Left hindlimb (tissue), 1 donor: ENCODE measurements at regions not wholly inside any gene's neighbourhood (a gene's known extent, or its start where the extent isn't known, plus 50 kb on each side); places are given as distances from the start of the nearest gene placed in this dataset.

ENCODE experiments used
- DNase-seq: peaks from one replicate; pipeline ENCODE4 v3.0.0-alpha.2; 2018

DNA sequence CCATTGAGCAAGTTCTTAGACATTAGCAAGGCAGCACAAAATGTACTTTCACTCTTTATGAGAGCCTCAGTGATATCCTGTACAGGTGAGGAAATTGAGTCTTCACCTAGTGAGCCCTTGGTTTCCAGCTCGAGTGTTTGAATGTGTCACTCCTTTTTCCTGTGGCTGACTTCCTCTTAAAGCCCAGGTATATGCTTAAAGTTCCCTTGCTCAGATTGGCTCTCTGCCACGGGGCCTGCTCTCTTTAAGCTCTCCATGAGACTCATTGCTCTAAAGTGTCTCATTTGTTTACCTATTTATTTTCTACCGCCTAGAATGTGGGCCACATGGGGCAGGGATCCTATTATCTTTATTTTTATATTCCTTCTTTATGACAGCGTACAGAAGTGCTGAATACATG, 324.9 kb downstream of the SIPA1L2 start:
- no peak for DNase-seq

DNA sequence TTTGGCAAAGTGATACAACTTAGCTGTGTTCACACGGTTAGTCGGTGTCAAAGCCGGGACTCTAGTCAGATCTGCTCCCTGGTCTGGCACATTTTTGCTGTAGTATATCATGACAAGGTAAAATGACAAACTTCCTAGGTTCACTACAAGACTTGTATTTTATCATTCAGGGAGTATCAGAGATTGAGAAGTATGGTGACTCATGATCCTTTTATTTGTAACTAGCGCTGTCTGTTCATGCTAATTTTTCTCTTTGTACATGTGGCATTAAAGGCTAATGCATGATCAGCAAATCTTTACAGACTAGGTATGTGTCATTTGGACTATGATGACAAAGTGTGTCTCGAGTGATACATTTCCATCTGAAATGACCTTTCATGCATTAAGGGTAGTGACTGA, 326.7 kb downstream of the SIPA1L2 start:
- no peak for DNase-seq

DNA sequence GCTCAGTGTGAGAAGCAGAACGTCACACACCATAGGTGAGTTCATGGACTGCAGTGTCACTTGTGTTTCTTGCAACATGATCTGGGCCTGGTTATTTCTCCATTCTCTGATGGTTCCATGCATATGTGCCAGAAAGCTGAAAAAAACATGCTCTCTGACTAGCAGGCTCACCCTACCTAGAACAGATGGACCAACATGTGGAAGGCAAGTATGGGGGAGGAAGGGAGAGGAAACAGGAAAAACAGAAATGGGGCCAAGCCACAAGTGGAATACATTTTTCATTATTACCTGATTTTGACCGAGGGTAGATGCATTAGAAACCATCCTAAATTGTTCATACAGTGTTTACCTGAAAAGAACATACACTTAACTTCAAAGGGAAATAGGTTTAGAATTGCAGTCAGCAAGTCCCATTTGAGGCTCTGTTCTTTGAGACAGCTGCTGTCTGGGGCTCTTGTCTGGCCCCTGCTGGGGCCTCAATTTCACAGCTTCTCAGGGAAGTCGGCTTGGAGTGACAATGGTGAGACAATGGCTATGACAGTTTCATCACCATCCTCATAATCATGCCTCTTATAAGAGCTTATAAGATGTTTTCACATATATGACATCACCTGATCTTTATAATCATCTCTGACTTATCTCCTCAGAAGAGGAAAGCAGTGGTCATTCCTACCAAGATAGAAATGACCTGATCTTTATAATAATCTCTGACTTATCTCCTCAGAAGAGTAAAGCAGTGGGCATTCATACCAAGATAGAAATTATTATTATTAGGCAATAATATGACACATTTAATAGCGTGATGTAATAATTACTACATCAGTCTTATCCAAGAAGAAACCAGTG, 327.3 kb downstream of the SIPA1L2 start:
- DNase-seq = no peak

DNA sequence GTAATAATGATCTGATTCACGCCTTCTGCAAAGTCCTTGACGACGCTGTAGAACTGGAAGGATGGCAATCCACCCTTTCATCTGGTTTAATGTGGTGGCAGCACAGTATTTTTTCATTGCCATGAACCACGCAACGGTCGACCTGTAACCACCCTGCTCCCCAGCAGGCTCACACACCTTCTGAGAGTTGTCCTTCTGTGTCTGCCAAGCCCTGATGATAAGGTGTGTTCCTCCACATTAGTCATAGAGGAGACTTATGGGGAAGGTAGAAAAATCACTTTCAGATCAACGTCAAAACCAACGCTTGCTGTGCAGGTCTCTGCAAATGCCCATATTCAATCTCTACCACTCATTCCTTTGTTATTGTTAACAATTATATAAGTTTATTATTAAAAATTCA, 328.7 kb downstream of the SIPA1L2 start:
- DNase-seq = no peak

DNA sequence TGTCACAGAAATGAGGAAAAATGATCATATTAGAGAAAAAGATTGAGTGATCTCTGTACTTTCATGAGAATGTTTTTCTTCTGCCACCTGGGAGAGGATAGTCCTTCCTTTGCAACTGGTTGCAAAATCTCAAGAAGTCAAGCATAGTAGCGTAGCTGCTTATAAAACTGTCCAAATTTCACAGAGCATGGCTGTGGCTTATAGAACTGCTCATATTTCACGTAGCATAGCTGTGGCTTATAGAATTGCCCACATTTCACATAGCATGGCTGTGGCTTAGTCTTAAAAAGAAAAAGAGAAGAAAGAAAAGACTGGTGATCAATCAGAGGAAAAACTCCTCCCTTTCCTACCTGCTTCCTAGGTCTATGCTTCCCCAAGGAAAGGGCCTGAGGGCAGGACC, 329.5 kb downstream of the SIPA1L2 start:
- DNase-seq = no peak

DNA sequence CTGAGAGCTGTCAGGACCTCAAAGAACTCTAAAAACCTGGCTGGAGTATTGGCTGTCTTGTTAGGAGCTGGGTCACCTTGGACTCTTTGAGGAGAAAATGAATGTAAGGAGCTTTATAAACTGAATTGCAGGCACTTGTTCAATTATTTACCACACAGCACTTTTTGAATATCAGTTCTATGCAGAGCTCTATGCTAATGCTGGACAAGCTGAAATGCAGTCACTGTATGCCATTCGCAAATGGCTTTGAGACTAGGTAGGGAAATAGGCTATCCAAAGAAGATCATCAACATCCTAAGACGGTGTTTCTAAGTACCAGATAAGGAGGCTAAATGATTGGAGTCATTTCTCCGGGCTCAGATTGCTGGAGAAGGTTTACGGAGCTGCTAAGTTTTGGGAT, 333.5 kb downstream of the SIPA1L2 start:
- DNase-seq = no peak

DNA sequence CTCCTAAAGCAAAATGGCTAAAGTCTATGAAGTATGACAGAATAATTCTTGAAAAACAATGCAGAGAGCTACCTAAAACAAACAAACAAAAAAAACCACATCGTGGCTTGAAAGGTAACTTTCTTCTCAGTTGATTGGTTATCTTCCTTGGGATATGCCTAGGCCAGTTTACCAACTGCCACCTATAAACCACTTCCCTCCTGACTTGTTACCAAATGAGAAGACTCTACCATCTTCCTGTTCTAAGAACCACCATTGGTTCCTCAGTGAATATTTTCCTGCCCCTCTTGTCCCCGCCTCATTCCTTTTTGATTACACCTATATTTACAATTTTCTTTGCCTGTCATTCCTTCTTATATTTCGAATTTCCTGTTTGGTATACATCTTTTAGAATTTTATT, 336.6 kb downstream of the SIPA1L2 start:
- DNase-seq = no peak

DNA sequence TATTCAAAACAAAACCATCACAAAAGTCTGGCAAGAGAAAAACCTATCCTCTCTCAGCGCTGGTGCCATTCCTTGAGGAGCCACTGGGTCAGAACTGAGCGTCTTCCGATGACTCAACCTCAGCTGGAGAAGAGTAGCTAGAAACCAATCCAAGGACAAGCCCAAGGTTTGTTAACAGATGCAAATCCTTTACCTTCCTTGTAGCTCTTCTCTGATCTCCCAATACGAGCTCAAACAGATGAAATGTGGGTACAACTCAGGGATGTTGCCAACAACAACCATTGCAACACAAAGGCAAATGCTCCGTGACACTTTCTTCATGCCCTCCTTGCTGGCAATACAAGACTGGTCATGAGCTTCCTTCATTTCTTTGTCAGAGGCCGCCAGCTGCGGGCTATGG, 337.1 kb downstream of the SIPA1L2 start:
- DNase-seq = no peak

DNA sequence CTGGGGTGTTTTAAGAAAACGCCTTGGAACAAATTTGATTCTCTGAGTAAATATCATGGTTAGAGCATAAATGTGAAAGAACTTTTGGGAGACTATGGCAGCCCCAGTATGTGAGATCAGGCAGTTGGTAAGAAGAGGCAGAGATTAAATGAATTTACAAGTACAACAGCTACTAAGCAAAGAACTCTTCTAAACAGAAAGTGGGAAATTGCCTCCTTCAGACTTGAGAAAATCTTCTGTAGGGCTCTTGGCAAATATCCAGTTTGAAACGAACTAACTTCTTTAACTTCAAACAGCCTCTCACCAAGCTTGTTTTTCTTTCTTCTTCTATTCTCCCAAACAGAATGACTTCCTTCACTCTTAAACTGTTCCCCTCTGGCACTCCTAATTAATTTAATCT, 337.7 kb downstream of the SIPA1L2 start:
- no peak for DNase-seq

DNA sequence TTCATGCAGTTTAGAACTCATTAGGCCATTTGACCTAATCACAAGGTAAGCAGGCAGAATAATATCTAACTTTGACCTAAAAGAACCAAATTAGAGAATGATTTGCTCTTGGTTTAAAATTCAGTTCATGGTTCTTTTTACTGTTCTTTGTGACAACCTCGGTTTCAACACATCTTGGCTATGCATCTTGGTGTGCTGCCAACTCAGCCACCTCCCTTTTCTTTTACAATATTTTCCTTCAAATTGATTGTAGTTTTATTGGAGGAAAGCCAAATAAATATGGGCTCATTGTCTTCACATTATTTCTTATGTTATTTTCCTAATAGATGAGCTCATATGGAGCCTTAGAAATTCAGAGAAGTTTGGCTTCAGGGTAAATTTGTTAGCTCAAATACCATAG, 338.3 kb downstream of the SIPA1L2 start:
- DNase-seq = no peak

DNA sequence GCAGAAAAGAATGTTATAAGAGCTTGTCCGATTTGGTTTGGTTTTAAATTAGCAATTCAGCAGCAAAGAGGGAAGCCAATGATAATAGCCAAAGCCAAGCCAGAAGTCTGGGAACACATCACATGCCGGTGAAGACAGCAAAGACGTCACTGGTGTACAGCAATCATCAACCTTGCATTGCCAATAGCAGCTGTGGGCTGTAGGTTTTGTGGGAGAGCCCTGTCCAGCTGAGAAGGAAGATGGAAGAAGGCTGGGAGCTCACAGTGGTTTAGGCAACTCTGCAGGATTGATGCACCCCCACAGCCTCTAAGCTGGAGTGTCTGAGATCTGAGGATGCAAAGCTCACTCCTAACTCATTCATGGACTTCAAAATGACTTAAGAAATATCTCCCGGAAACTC, 338.7 kb downstream of the SIPA1L2 start:
- no peak for DNase-seq

DNA sequence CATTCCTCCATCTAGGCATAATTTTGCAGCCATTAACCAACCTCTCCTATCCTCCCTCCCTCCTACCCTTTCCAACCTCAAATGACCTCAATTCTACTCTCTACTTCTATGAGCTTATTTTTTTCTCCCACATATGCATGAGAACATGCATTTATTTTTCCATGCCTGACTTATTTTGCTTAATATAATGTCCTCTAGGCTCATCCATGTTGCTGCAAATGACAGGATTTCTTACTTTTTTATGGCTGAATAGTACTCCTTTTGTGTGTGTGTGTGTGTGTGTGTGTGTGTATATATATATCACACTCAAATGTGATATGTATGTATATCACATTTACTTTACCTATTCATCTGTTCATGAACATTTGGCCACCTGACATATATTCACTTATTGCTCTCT, 339.4 kb downstream of the SIPA1L2 start:
- no peak for DNase-seq

DNA sequence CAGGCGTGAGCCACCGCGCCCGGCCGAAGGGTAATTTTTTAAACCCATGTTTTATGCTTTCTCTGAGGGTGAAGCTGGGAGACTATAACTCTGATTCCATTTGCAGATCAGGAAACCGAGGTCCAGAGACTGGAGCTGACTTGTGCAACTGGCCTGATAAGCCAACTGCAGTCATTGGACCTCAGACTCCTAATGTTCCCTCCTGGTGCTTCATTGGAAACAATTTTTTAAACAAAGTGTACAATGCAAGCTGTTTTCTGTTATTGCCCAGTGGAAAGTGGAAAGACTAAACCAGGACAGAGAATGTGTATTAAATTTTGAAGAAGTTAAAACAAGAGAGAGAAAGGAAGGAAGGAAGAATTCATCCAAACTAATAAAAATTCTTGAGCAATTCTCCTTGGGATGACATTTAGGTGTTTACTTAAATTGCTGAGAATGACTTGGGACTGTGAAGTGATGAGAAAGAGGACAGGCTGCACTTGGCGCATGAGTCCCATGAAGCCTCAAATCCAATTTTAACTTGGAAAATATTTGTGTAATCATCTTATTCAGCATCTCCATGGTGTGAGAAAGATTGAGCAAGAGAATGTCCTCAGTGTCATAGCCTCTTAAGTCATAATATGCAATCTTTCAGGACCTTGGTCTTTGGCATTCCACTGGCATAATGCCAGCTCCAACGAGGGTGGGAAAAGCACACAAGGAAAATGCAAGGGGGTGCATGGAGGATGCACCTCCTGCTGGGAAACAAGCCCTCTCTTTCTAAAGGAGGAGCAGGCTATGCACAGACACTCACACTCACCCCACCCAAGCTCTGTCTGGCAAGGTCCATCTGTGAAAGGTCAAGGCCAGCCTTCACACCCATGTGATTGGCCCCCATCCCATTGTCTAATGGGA, 342.0 kb downstream of the SIPA1L2 start:
- DNase-seq = no peak

DNA sequence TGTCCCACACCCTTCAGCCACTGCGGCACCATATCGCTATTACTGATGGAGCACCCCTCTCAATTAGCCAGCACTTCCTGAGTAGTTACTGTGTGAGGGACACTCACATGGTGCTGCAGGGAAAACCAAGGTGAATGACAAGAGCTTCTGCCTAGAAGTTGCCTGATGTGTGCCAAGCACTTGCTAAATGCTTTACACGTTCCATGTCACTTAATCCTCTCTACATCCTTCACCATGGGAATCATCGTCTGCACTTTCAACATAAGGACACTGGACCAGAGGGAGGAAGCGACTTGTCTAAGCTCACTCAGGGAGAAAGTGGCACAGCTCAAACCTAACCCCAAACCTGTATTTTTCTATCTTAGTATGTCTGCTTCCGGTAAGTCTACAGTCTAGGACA, 344.8 kb downstream of the SIPA1L2 start:
- no peak for DNase-seq

DNA sequence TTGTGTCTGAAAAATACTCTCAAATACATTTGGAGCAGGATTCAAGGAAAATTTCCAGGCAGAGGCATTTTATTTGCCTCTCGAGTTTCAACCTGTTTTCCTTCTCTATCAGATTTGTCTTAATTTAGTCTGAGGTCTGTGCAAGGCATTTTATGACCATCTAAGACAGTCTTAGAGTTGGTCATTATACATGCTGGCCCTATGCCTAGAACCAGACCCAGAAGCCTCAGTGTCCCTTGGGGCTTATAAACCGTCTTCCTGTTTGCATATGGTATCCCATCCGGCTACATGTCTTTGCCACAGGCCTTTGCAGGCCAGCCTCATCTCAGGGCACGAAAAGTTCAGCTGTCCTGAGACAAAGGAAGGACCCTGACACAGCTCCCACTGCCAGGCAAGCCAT, 346.1 kb downstream of the SIPA1L2 start:
- DNase-seq = peak; percentile 60

DNA sequence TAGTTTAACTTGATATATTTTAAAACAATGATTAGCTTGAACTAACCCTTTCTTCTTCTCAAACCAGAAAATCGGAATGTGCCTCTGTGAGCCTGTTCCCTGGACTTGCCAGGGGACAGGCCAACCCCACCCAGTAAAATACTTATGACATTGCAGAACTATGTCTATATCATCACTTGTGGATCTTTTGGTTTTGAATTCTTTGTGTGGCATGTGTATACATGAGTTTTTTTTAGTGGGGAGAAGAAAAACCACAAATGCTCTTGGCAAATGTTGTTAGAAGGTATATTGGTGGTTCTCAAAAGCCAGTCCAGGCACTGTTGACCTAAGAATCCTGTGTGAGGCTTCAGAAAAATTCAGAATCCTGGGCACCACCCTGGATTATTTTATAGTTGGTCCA, 347.4 kb downstream of the SIPA1L2 start:
- no peak for DNase-seq

DNA sequence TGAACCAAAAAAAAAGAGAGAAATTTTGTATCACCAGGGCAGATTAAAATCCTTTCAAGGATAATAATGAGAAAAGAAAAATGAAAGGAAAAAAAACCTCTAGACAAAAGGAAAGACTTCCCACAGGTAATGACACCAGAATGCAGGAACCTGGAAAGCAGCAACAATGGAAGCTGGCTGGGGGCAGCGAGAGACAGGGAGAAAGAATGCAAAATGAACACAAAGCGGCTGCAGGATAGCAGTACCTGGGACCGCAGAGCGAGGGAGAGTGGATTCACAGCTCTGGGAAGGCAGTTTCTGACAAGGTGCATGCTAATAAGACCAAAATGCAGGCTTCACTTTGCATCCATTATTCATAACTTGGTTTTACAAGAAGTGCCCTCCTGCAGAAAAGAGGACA, 349.0 kb downstream of the SIPA1L2 start:
- no peak for DNase-seq

DNA sequence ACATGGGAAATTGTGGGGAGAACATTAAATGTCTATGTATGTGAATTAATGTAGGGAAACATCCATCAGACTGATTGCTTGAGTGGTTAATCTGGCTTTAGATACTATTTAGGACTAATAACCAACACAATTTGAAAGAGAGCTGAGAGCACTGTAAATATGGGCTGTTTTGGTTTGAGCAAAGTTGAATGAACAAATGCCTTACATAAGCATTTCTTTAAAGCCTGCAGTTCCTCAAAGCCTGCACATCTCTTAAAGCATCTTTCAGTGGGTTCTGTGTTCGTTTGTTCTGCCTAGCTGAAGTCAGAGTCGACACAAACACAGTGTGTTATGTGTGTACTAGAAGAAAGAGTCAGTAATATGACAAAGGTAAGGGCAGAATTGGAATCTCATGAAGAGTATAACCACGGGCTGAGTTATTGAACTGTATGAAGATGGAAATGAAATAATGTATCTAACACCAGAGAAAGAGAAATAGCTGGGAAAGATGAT, 350.0 kb downstream of the SIPA1L2 start:
- no peak for DNase-seq

DNA sequence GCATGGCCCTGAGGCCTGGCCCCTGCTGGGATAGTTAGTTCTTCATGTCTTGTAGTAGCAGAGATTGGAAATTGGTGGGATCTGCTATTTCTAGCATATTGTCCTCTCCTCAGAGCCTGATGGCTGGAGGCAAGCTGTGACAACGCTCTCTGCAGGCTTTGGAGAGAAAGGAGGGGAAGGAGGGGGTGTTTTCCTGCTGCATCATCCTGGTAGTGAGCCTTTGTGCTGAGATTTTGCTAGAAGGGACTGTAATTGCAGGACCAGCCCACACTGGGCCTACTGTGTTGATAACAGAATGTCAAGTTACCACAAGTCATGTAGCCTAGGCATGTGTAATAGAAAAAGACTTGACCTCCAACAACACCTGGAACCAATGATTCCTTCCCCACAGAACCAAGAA, 351.0 kb downstream of the SIPA1L2 start:
- no peak for DNase-seq

DNA sequence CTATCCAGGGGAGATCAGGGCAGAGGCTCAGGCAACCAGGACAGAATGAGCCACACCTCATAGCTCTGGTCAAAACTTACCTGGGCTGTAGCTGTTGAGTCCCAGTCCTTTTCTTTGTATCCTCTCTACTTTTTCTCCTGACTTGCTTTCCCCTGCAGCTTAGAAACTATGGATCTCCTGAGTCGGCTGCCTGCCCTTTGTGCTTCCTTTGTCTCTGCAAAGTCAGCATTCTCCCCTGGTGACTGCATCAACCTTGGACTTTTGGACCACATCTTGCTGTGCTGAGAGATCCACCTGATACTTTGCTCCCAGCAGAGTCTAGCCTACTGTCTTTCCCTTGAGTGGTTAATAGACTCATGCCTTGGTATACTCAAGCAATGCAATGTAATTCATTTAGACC, 353.3 kb downstream of the SIPA1L2 start:
- no peak for DNase-seq

DNA sequence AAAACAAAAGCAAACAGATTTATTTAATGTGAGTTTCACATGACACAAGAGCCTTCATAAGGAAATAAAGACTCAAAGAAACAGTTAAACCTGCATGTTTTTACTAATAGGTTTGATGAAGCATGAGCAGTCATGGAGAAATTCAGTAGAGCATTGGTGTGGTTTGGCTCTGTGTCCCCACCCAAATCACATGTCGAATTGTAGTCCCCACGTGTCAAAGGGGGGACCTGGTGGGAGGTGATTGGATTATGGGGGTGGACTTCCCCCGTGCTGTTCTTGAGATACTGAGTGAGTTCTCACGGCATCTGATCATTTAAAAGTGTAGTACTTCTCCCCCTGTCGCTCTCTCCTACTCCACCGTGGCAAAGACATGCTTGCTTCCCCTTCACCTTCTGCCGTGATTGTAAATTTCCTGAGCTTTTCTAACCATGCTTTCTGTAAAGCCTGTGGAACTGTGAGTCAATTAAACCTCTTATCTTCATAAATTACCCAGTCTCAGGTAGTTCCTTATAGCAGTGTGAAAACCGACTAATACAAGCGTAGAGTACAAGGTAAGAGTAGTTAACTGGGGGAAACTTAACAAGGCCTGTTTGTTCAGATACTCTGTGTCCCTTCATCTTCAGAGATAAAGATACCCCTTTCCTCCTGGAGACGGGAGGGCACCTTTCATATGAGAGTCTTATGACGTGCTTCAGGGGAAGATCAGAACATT, 354.8 kb downstream of the SIPA1L2 start:
- no peak for DNase-seq

DNA sequence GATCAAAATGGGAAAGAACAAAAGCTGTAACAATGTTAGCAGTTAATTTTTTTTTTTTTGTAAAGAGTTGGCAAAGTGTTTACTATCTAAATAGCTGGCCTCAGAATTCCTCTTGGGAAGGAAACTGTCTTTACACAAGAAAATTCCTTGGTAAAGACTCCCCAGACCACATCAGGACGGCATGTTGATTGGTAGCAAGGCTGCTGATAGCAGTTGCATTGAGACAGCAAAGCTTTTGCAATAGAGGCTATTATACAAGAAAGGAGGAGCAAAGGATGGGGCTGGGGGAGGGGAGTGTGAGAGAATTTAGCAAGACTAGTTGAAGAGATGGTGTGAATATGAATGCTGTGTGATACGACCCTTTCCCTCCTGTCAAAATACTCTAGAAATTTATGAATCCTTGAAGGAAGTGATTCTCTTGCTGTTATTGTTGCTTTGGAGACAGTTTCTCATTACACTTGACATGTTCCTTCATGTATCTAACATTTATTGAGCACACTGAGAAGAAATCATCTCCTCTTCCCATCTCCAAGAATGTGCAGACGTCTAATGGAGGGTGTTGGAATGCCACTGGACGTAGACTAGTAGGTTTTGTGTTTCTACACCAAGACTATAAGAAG, 355.6 kb downstream of the SIPA1L2 start:
- DNase-seq = no peak

DNA sequence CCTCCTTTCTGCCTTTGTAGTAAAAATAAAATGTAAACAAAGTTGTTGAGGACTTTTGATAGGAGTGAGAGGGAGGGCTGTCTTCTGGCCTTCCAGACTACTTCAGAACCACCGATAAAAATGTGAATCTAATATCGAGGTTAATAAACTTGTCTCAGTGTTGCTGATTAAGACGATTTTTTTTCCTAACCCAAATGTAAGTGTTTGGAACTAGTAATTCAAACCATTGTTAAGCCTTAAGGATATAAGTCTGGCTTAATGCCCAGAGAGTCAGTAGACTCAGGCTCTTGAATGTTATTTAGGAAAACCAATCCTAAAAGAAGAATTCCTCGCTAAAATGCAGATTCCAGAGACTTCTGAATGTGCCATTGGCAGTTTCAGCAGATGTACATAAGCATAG, 356.9 kb downstream of the SIPA1L2 start:
- DNase-seq = no peak
